Endodermal cell (in vitro differentiated cells): ENCODE measurements at regions not wholly inside any gene's neighbourhood (a gene's known extent, or its start where the extent isn't known, plus 50 kb on each side); places are given as distances from the start of the nearest gene placed in this dataset.

Experiments used
- DNase-seq: peaks from one replicate; pipeline ENCODE4 v3.0.0-alpha.2; 2017
- H3K27ac ChIP-seq: 2 replicates; pipeline ENCODE4 v1.5.1; 2013; ENCODE audit warnings: mild to moderate bottlenecking, low read depth, low read length, moderate library complexity
- H3K27me3 ChIP-seq: 2 replicates; pipeline ENCODE4 v1.6.1; 2013; ENCODE audit warnings: mild to moderate bottlenecking, low read length, moderate library complexity; ENCODE audit not compliant: insufficient read depth, control insufficient read depth, poor library complexity, severe bottlenecking
- H3K36me3 ChIP-seq: 2 replicates; pipeline ENCODE4 v1.7.0; 2013; ENCODE audit warnings: mild to moderate bottlenecking, low read length, moderate library complexity; ENCODE audit not compliant: control insufficient read depth, insufficient read depth
- H3K4me1 ChIP-seq: one replicate; pipeline ENCODE4 v1.7.0; 2013; ENCODE audit warnings: low read length; ENCODE audit not compliant: control insufficient read depth, insufficient read depth
- H3K4me3 ChIP-seq: 2 replicates; pipeline ENCODE4 v1.5.1; 2013; ENCODE audit warnings: mild to moderate bottlenecking, low read length, moderate library complexity
- H3K9ac ChIP-seq: 2 replicates; pipeline ENCODE4 v1.6.1; 2013; ENCODE audit warnings: mild to moderate bottlenecking, low read length, moderate library complexity; ENCODE audit not compliant: poor library complexity, severe bottlenecking; ENCODE audit errors: extremely low read depth
- H3K9me3 ChIP-seq: 2 replicates; pipeline ENCODE4 v1.6.1; 2013; ENCODE audit warnings: mild to moderate bottlenecking, low read length, moderate library complexity; ENCODE audit not compliant: control insufficient read depth
- H3K27ac Mint-ChIP-seq: 2 replicates; pipeline ENCODE4 v1.8.0; 2020; ENCODE audit warnings: mixed read lengths
- H3K27me3 Mint-ChIP-seq: 2 replicates; pipeline ENCODE4 v1.8.0; 2021; ENCODE audit warnings: mild to moderate bottlenecking, mixed read lengths; ENCODE audit not compliant: insufficient read depth
- H3K36me3 Mint-ChIP-seq: 2 replicates; pipeline ENCODE4 v1.8.0; 2020; ENCODE audit warnings: low read depth, mixed read lengths
- H3K4me1 Mint-ChIP-seq: 2 replicates; pipeline ENCODE4 v1.8.0; 2020; ENCODE audit warnings: mixed read lengths
- H3K4me3 Mint-ChIP-seq: 2 replicates; pipeline ENCODE4 v1.8.0; 2020; ENCODE audit warnings: mild to moderate bottlenecking, moderate library complexity, mixed read lengths
- H3K9me3 Mint-ChIP-seq: 2 replicates; pipeline ENCODE4 v1.8.0; 2020; ENCODE audit warnings: mild to moderate bottlenecking, mixed read lengths
- CTCF ChIP-seq: fragments of 200-600 bp; sonication (generic); conservative IDR thresholded peaks from 2 replicates; pipeline ENCODE4 v1.5.0; 2021; ENCODE audit warnings: antibody characterized with exemption, mild to moderate bottlenecking
- WGBS, 2 experiments: methylation state at CpG; one replicate each; pipeline versions ENCODE4 v1.1.5 to v1.1.7; 2013; ENCODE audit warnings: missing lambda C conversion rate in 2 of 2, mixed read lengths in 1 of 2; ENCODE audit not compliant: insufficient coverage in 1 of 2, insufficient read length in 1 of 2; 5-methylcytosine and 5-hydroxymethylcytosine counted together

DNA sequence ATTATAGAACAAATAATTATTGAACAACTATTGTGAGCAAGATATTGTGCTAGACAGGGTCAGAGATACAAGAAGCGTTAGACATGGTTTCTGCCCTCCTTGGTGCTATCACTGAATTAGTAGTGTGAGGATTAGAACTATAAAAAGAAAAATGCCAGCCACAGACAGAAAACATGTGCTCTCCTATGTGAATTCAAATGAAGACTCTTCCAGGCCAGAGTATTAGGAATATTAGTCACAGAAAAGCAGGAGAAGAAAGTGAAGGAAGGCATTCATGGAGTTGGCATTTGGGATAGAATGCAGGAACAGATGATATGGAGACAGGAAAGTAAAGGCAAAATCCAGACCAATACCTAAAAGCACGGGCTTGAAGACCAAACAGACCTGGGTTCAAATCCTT, 179.6 kb upstream of the TENM3 start:
- no peak overlapping the region for H3K27ac ChIP-seq
- Mint-ChIP-seq H3K27me3 (no peaks in the 10 kb centered on the region), H3K4me1 (peaks cover 4% of the 10 kb centered on the region), H3K36me3 (peaks cover 4% of the 10 kb centered on the region), H3K4me3 (no peak overlapping the region), H3K27ac (no peak overlapping the region), H3K9me3 (peaks cover 16% of the 10 kb centered on the region)
- 93% methylated on average over 2 of the region's 2 CpGs for WGBS, 2 experiments
- no peaks in the 10 kb centered on the region for H3K4me1 ChIP-seq
- H3K27me3 ChIP-seq: no peaks in the 10 kb centered on the region
- no peak overlapping the region for H3K9ac ChIP-seq
- TF ChIP-seq CTCF: no peak
- H3K4me3 ChIP-seq: no peak overlapping the region
- peaks cover 18% of the 10 kb centered on the region for H3K9me3 ChIP-seq
- no peak for DNase-seq
- H3K36me3 ChIP-seq: no peaks in the 10 kb centered on the region

DNA sequence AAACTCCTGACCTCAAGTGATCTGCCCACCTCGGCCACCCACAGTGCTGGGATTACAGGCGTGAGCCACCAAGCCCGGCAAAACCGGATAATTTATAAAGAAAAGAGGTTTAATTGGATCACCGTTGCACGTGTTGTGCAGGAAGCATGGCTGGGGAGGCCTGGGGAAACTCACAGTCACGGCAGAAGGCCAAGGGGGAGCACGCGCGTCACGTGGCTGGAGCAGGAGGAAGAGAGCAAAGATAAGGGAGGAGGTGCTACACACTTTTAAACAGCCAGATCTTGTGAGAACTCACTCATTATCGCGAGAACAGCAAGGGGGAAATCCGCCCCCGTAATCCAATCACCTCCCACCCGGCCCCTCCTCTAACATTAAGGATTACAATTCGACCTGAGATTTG, 177.9 kb upstream of the TENM3 start:
- H3K27ac ChIP-seq: no peak overlapping the region
- peaks cover 10% of the 10 kb centered on the region for H3K9me3 Mint-ChIP-seq
- TF ChIP-seq CTCF: no peak
- no peak overlapping the region for H3K4me3 Mint-ChIP-seq
- peaks cover 13% of the 10 kb centered on the region for H3K9me3 ChIP-seq
- no peak overlapping the region for H3K27ac Mint-ChIP-seq
- H3K36me3 Mint-ChIP-seq: peaks cover 3% of the 10 kb centered on the region
- no peaks in the 10 kb centered on the region for H3K27me3 ChIP-seq
- H3K4me1 Mint-ChIP-seq: peaks cover 4% of the 10 kb centered on the region
- H3K4me3 ChIP-seq: no peak overlapping the region
- no peak overlapping the region for H3K9ac ChIP-seq
- no peaks in the 10 kb centered on the region for H3K4me1 ChIP-seq
- no peaks in the 10 kb centered on the region for H3K27me3 Mint-ChIP-seq
- no peaks in the 10 kb centered on the region for H3K36me3 ChIP-seq
- peak; percentile 48 for DNase-seq
- 88 to 89% methylated on average over 12 to 17 of the region's 17 CpGs for WGBS, 2 experiments

- WGBS, 2 experiments: 90 to 98% methylated on average over 3 to 7 of the region's 7 CpGs
- Mint-ChIP-seq H3K9me3 (peaks cover 8% of the 10 kb centered on the region), H3K27me3 (no peaks in the 10 kb centered on the region), H3K36me3 (no peaks in the 10 kb centered on the region), H3K27ac (no peak overlapping the region), H3K4me1 (peaks cover 4% of the 10 kb centered on the region), H3K4me3 (no peak overlapping the region)
- no peaks in the 10 kb centered on the region for H3K36me3 ChIP-seq
- no peaks in the 10 kb centered on the region for H3K27me3 ChIP-seq
- TF ChIP-seq CTCF: no peak
- peaks cover 6% of the 10 kb centered on the region for H3K9me3 ChIP-seq
- no peak overlapping the region for H3K27ac ChIP-seq
- H3K9ac ChIP-seq: no peak overlapping the region
- H3K4me3 ChIP-seq: no peak overlapping the region
- H3K4me1 ChIP-seq: no peaks in the 10 kb centered on the region
- DNase-seq: no peak
Measured at GRCh38 chr4:182066037-182066436, 177.2 kb upstream of the TENM3 start.
